K562 (cell line): ENCODE measurements at regions not wholly inside any gene's neighbourhood (a gene's known extent, or its start where the extent isn't known, plus 50 kb on each side); places are given as distances from the start of the nearest gene placed in this dataset.

Experiments used
- ATAC-seq: fragments of 200-7000 bp; cut with Tn5 transposase; 3 replicates; pipeline ENCODE4 v1.9.1; 2020; ENCODE audit warnings: moderate library complexity
- BruUV-seq: library from RNA; stranded (reverse); fragments of 400-500 nt; replicated peaks from 2 replicates; lab custom pipeline; 2021; lab: Mats Ljungman, UMichigan
- CTCF ChIA-PET: fragments of 300-600 bp; formaldehyde crosslinking; extraction: SDS; loops from one replicate; lab custom pipeline; 2021; ENCODE audit warnings: low intra/inter-chr PET ratio; lab: Yijun Ruan, JAX
- POLR2A ChIA-PET: fragments of 300-600, 350-650 bp; sonication (Branson Sonifier 250); formaldehyde crosslinking; extraction: SDS; loops from one replicate; lab custom pipeline; 2021; ENCODE audit warnings: antibody characterized with exemption, inconsistent platforms; lab: Yijun Ruan, JAX
- DNase-seq, 4 experiments: peaks; one replicate each; pipeline versions ENCODE4 v3.0.0 to v3.0.0-alpha.2; 2011 to 2018; ENCODE audit warnings: low spot score in 3 of 4, mixed read lengths in 3 of 4; ENCODE audit errors: extremely low read depth in 1 of 4
- FAIRE-seq: peaks from 2 replicates; lab custom pipeline; 2011; peaks lifted over from hg19 to GRCh38; lab: Jason Lieb, UNC
- H2AFZ ChIP-seq: 2 replicates; pipeline ENCODE4 v1.6.0; 2011; ENCODE audit warnings: low read depth, low read length, control low read depth, inconsistent platforms
- H3K27ac ChIP-seq: fragments of 200-600 bp; 3 replicates; pipeline ENCODE4 v1.8.0; 2011; ENCODE audit warnings: low read depth, mild to moderate bottlenecking, control low read depth, inconsistent platforms, low read length, moderate library complexity, mixed read lengths; ENCODE audit errors: extremely low read depth
- H3K27me3 ChIP-seq, 2 experiments: fragments of 300-600 bp in 1 of 2; 2 replicates in 1 of 2; 3 replicates in 1 of 2; pipeline versions ENCODE4 v1.6.0 to v1.8.0; 2011; ENCODE audit warnings: inconsistent platforms in 2 of 2, low read length in 2 of 2, mild to moderate bottlenecking in 1 of 2, mixed read lengths in 1 of 2, moderate library complexity in 1 of 2; ENCODE audit not compliant: control insufficient read depth in 2 of 2, insufficient read depth in 2 of 2
- H3K36me3 ChIP-seq: fragments of 300-600 bp; 3 replicates; pipeline ENCODE4 v1.8.0; 2011; ENCODE audit warnings: mild to moderate bottlenecking, low read length, inconsistent platforms; ENCODE audit not compliant: control insufficient read depth, insufficient read depth
- H3K4me1 ChIP-seq, 2 experiments: fragments of 200-600 bp in 1 of 2; replicated peaks in 1 of 2; 2 replicates in 1 of 2; 3 replicates in 1 of 2; pipeline versions ENCODE4 v1.5.1 to v1.8.0; 2011; ENCODE audit warnings: inconsistent platforms in 2 of 2, low read length in 2 of 2, mild to moderate bottlenecking in 1 of 2, mixed read lengths in 1 of 2, moderate library complexity in 1 of 2; ENCODE audit not compliant: control insufficient read depth in 2 of 2, insufficient read depth in 2 of 2
- H3K4me2 ChIP-seq: 2 replicates; pipeline ENCODE4 v1.6.1; 2011; ENCODE audit warnings: low read length, control low read depth, inconsistent platforms, mixed read lengths; ENCODE audit not compliant: insufficient read depth
- H3K4me3 ChIP-seq: fragments of 200-600 bp; sonication (generic), shearing (Covaris generic); 2 replicates; pipeline ENCODE4 v1.5.1; 2016; ENCODE audit warnings: control low read depth, inconsistent platforms
- H3K79me2 ChIP-seq: fragments of 200-600 bp; 3 replicates; pipeline ENCODE4 v1.8.0; 2011; ENCODE audit warnings: low read length, inconsistent platforms; ENCODE audit not compliant: control insufficient read depth, insufficient read depth
- H3K9ac ChIP-seq, 2 experiments: 2 replicates each; pipeline versions ENCODE4 v1.6.0 to v1.6.1; 2011; ENCODE audit warnings: low read depth in 2 of 2, low read length in 2 of 2, control low read depth in 1 of 2, inconsistent platforms in 1 of 2, mild to moderate bottlenecking in 1 of 2, mixed read lengths in 1 of 2; ENCODE audit not compliant: insufficient read depth in 1 of 2
- H3K9me1 ChIP-seq: one replicate; pipeline ENCODE4 v1.6.0; 2011; ENCODE audit warnings: inconsistent platforms, mild to moderate bottlenecking, low read length, moderate library complexity; ENCODE audit not compliant: control insufficient read depth, insufficient read depth
- H3K9me3 ChIP-seq: replicated peaks from 2 replicates; pipeline ENCODE4 v1.5.1; 2011; ENCODE audit warnings: low read depth, low read length, inconsistent platforms; ENCODE audit not compliant: control insufficient read depth, insufficient read depth
- H4K20me1 ChIP-seq: replicated peaks from 2 replicates; pipeline ENCODE4 v1.6.1; 2011; ENCODE audit warnings: low read length, inconsistent platforms, mixed read lengths; ENCODE audit not compliant: control insufficient read depth, insufficient read depth
- CBX1 ChIP-seq: sonication (generic); IDR thresholded peaks from 2 replicates; pipeline ENCODE4 v1.6.1; 2016; ENCODE audit warnings: antibody characterized with exemption, low read depth, mild to moderate bottlenecking
- CBX8 ChIP-seq: fragments of 200-600 bp; sonication (generic); IDR thresholded peaks from 2 replicates; pipeline ENCODE4 v1.6.1; 2012; ENCODE audit warnings: borderline replicate concordance, mixed run types, low read depth, mild to moderate bottlenecking, moderate library complexity, mixed read lengths, low read length, control low read depth, inconsistent platforms; ENCODE audit not compliant: poor library complexity, severe bottlenecking; ENCODE audit errors: extremely low read depth
- CREB1 ChIP-seq, 2 experiments: sonication (generic) in 1 of 2; formaldehyde crosslinking in 1 of 2; IDR thresholded peaks; 2 replicates each; pipeline versions ENCODE4 v1.6.1 to v1.8.0; 2012 to 2022; ENCODE audit warnings: inconsistent platforms in 1 of 2, mild to moderate bottlenecking in 1 of 2, missing genetic modification reagents in 1 of 2, moderate library complexity in 1 of 2
- FUS ChIP-seq: fragments of 200-400 bp; formaldehyde crosslinking; optimal IDR thresholded peaks from 2 replicates; pipeline ENCODE3; 2017; ENCODE audit warnings: low read depth, low read length
- GATAD2A ChIP-seq: fragments of 450-650 bp; IDR thresholded peaks from 2 replicates; pipeline ENCODE4 v1.6.1; 2017
- KDM2B ChIP-seq: fragments of 250-450 bp; sonication (Bioruptor Pico); IDR thresholded peaks from 2 replicates; pipeline ENCODE4 v1.8.0; 2021; ENCODE audit warnings: mild to moderate bottlenecking, moderate library complexity
- RAD51 ChIP-seq: fragments of 450-650 bp; IDR thresholded peaks from 2 replicates; pipeline ENCODE4 v1.7.1; 2016; ENCODE audit warnings: low read depth, mild to moderate bottlenecking, borderline replicate concordance
- SREBF1 ChIP-seq: fragments of 150-350 bp; IDR thresholded peaks from 2 replicates; pipeline ENCODE4 v1.6.1; 2014; ENCODE audit warnings: antibody characterized with exemption, low read depth, low read length, borderline replicate concordance
- TAF1 ChIP-seq: IDR thresholded peaks from 2 replicates; pipeline ENCODE4 v1.6.1; 2011; ENCODE audit warnings: mild to moderate bottlenecking, low read length, moderate library complexity; ENCODE audit not compliant: insufficient read depth, control insufficient read depth, severe bottlenecking; ENCODE audit errors: extremely low read depth
- ZBTB17 ChIP-seq: fragments of 450-650 bp; formaldehyde crosslinking; IDR thresholded peaks from 2 replicates; pipeline ENCODE4 v1.4.0; 2020; ENCODE audit warnings: mild to moderate bottlenecking
- ZNF408 ChIP-seq: fragments of 250-450 bp; sonication (Bioruptor Pico); IDR thresholded peaks from 2 replicates; pipeline ENCODE4 v1.4.0; 2020; ENCODE audit warnings: low read depth, mild to moderate bottlenecking, moderate library complexity
- ZNF41 ChIP-seq: fragments of 250-450 bp; sonication (Bioruptor Pico); conservative IDR thresholded peaks from 2 replicates; pipeline ENCODE4 v1.4.0; 2020; ENCODE audit warnings: mild to moderate bottlenecking
- WGBS: fragments of 100-300 bp; shearing (Covaris generic); methylation state at CpG from one replicate; pipeline ENCODE4 v1.1.6; 2016; ENCODE audit warnings: low coverage, mixed read lengths; ENCODE audit not compliant: insufficient coverage; ENCODE audit errors: missing lambda C conversion rate; 5-methylcytosine and 5-hydroxymethylcytosine counted together
- in situ Hi-C: fragments of 300-500 bp; cut with MboI; formaldehyde crosslinking; loops from 4 replicates; pipeline ENCODE4 v1.15.0; 2018; ENCODE audit warnings: inconsistent platforms, mixed read lengths
- intact Hi-C: fragments of 100-400 bp; cut with micrococcal nuclease; formaldehyde crosslinking; loops from 2 replicates; pipeline ENCODE4 v1.14.2; 2022
- TF ChIP-seq, protein P1 (sequence below): fragments of 450-650 bp; formaldehyde crosslinking; IDR thresholded peaks from 2 replicates; pipeline ENCODE4 v1.4.0; 2022; ENCODE audit warnings: mild to moderate bottlenecking, moderate library complexity
- TF ChIP-seq, protein P2 (sequence below): fragments of 250-450 bp; sonication (Bioruptor Pico); IDR thresholded peaks from 2 replicates; pipeline ENCODE4 v1.8.0; 2021; ENCODE audit warnings: moderate library complexity, mild to moderate bottlenecking, inconsistent platforms
- TF ChIP-seq, protein P3 (sequence below), 2 experiments: fragments of 200-800 bp in 1 of 2; sonication (Bioruptor generic) in 1 of 2; sonication (generic) in 1 of 2; formaldehyde crosslinking in 1 of 2; IDR thresholded peaks in 1 of 2; conservative IDR thresholded peaks in 1 of 2; 2 replicates each; pipeline versions ENCODE4 v1.5.0 to v1.6.1; 2016 to 2020; ENCODE audit warnings: missing compliant biosample characterization in 1 of 2, missing genetic modification characterization in 1 of 2, missing genetic modification reagents in 1 of 2
- TF ChIP-seq, protein P4 (sequence below), 2 experiments: fragments of 450-650 bp; conservative IDR thresholded peaks; 2 replicates each; pipeline ENCODE4 v1.6.1; 2017; ENCODE audit warnings: mild to moderate bottlenecking in 2 of 2, moderate library complexity in 2 of 2

DNA sequence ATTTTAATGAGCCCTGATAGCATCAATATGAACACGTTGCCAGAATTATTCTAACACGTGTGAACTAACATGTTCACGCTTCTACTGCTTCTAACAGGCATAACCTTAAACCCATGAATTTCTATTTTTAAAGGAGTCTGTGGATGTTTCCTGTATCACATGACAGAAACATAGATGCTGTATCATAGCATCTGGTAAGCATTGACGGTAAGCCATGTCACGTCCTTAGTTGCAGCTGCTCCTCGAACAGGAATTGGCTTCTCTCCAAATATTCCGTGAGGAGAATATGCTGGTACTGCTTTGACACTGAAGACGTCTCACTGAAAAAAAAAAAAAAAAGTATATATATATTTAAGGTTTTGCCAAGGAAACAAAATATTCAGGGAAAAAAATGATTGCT, 105.1 kb upstream of the MXRA5 start:
- DNase-seq = no peak
- ATAC-seq = no peak
- in situ Hi-C loops (no loop called here), intact Hi-C loops (no loop called here)
- Histone ChIP-seq H4K20me1 (no peaks in the 10 kb centered on the region), H3K27me3 (no peaks in the 10 kb centered on the region), H2AFZ (no peak overlapping the region), H3K4me1 (no peaks in the 10 kb centered on the region), H3K4me2 (no peak overlapping the region), H3K79me2 (no peaks in the 10 kb centered on the region), H3K36me3 (no peaks in the 10 kb centered on the region), H3K4me3 (no peak overlapping the region), H3K9ac (no peak overlapping the region), H3K9me1 (no peaks in the 10 kb centered on the region), H3K9me3 (no peaks in the 10 kb centered on the region), H3K27ac (no peak overlapping the region)
- WGBS = 0% methylated on average over 7 of the region's 8 CpGs
- FAIRE-seq = no peak
- ChIA-PET CTCF (no interaction called here), POLR2A (no interaction called here)
- no TSS peak for BruUV-seq
- no peak for TF ChIP-seq FUS
- TF ChIP-seq ZBTB17 (CRISPR knock-in tag) = no peak
- TF ChIP-seq SREBF1 = no peak
- TF ChIP-seq, protein P1, sequence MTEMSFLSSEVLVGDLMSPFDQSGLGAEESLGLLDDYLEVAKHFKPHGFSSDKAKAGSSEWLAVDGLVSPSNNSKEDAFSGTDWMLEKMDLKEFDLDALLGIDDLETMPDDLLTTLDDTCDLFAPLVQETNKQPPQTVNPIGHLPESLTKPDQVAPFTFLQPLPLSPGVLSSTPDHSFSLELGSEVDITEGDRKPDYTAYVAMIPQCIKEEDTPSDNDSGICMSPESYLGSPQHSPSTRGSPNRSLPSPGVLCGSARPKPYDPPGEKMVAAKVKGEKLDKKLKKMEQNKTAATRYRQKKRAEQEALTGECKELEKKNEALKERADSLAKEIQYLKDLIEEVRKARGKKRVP (CRISPR knock-in tag) = no peak
- no peak for TF ChIP-seq TAF1
- TF ChIP-seq, protein P2, sequence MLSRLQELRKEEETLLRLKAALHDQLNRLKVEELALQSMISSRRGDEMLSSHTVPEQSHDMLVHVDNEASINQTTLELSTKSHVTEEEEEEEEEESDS (CRISPR knock-in tag) = no peak
- TF ChIP-seq KDM2B (CRISPR knock-in tag) = no peak
- TF ChIP-seq, protein P3, sequence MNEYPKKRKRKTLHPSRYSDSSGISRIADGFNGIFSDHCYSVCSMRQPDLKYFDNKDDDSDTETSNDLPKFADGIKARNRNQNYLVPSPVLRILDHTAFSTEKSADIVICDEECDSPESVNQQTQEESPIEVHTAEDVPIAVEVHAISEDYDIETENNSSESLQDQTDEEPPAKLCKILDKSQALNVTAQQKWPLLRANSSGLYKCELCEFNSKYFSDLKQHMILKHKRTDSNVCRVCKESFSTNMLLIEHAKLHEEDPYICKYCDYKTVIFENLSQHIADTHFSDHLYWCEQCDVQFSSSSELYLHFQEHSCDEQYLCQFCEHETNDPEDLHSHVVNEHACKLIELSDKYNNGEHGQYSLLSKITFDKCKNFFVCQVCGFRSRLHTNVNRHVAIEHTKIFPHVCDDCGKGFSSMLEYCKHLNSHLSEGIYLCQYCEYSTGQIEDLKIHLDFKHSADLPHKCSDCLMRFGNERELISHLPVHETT (CRISPR knock-in tag; conservative IDR thresholded peaks at IDR 0.05 in 1 of 2, IDR thresholded peaks at IDR 0.05 in 1 of 2) = no peak
- TF ChIP-seq CBX1 = no peak
- no peak for TF ChIP-seq GATAD2A
- no peak for TF ChIP-seq CREB1 (IDR thresholded peaks at IDR 0.05)
- no peak for TF ChIP-seq CREB1 (CRISPR knock-in tag; IDR thresholded peaks at IDR 0.05)
- TF ChIP-seq, protein P4, sequence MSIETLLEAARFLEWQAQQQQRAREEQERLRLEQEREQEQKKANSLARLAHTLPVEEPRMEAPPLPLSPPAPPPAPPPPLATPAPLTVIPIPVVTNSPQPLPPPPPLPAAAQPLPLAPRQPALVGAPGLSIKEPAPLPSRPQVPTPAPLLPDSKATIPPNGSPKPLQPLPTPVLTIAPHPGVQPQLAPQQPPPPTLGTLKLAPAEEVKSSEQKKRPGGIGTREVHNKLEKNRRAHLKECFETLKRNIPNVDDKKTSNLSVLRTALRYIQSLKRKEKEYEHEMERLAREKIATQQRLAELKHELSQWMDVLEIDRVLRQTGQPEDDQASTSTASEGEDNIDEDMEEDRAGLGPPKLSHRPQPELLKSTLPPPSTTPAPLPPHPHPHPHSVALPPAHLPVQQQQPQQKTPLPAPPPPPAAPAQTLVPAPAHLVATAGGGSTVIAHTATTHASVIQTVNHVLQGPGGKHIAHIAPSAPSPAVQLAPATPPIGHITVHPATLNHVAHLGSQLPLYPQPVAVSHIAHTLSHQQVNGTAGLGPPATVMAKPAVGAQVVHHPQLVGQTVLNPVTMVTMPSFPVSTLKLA (conservative IDR thresholded peaks at IDR 0.05) = no peak
- no peak for TF ChIP-seq RAD51
- no peak for TF ChIP-seq ZNF408 (CRISPR knock-in tag)
- no peak for TF ChIP-seq CBX8
- no peak for TF ChIP-seq ZNF41
